ENCODE measurements at regions not wholly inside any gene's neighbourhood (a gene's known extent, or its start where the extent isn't known, plus 50 kb on each side); places are given as distances from the start of the nearest gene placed in this dataset.

GRCh38 chr18:55139836-55140235, 180.6 kb upstream of the CCDC68 start:
- Histone ChIP-seq H4K20me1 (ENCODE audit: control insufficient read depth, extremely low read depth, insufficient read depth, low read length) (no peaks in the 10 kb centered on the region), H3K4me3 (ENCODE audit: control insufficient read depth in 2 of 3, extremely low read depth in 1 of 3, insufficient read depth in 2 of 3, low read depth in 1 of 3, low read length in 3 of 3) (no peak overlapping the region), H3K9me3 (ENCODE audit: control insufficient read depth, low read depth, low read length) (no peaks in the 10 kb centered on the region), H3K4me2 (ENCODE audit: control insufficient read depth, extremely low read depth, insufficient read depth, low read depth, low read length) (no peak overlapping the region), H3K27ac (ENCODE audit: control insufficient read depth, insufficient read depth, low read length) (no peak overlapping the region), H3K79me2 (ENCODE audit: control insufficient read depth, insufficient read depth, low read length) (no peaks in the 10 kb centered on the region), H3K9ac (ENCODE audit: control insufficient read depth, extremely low read depth, insufficient read depth, low read length) (no peak overlapping the region), H3K27me3 (ENCODE audit: control insufficient read depth, extremely low read depth, insufficient read depth, low read length) (peaks cover 11% of the 10 kb centered on the region), H2AFZ (ENCODE audit: control insufficient read depth, low read length) (no peak overlapping the region), H3K36me3 (ENCODE audit: control insufficient read depth in 2 of 2, extremely low read depth in 1 of 2, insufficient read depth in 2 of 2, low read length in 2 of 2) (no peaks in the 10 kb centered on the region), H3K4me1 (ENCODE audit: control insufficient read depth, extremely low read depth, insufficient read depth, low read length) (peaks cover 4% of the 10 kb centered on the region), H3K9me1 (ENCODE audit: control insufficient read depth, extremely low read depth, insufficient read depth, low read length) (no peaks in the 10 kb centered on the region)
- dilution Hi-C loops (cut with MboI; ENCODE audit: extremely low pct_ligation_motif_present, low sequenced_read_pairs) = no loop called here
- no peak for TF ChIP-seq CTCF (optimal IDR thresholded peaks at IDR 0.05 in 1 of 3, IDR thresholded peaks at IDR 0.05 in 1 of 3, conservative IDR thresholded peaks at IDR 0.05 in 1 of 3; ENCODE audit: extremely low read depth in 1 of 3, insufficient read depth in 2 of 3, low read length in 3 of 3)
- no peak for TF ChIP-seq EZH2 (IDR thresholded peaks at IDR 0.05; ENCODE audit: low read length)
- no peak for FAIRE-seq
- DNase-seq (ENCODE audit: low read depth, low spot score) = no peak

GRCh38 chr18:55139307-55139706, 180.0 kb upstream of the CCDC68 start:
- no peak for FAIRE-seq
- no peak overlapping the region for H3K4me3 ChIP-seq (ENCODE audit: control insufficient read depth in 2 of 3, extremely low read depth in 1 of 3, insufficient read depth in 2 of 3, low read depth in 1 of 3, low read length in 3 of 3)
- H3K36me3 ChIP-seq (ENCODE audit: control insufficient read depth in 2 of 2, extremely low read depth in 1 of 2, insufficient read depth in 2 of 2, low read length in 2 of 2) = no peaks in the 10 kb centered on the region
- TF ChIP-seq EZH2 (IDR thresholded peaks at IDR 0.05; ENCODE audit: low read length) (no peak), CTCF (optimal IDR thresholded peaks at IDR 0.05 in 1 of 3, IDR thresholded peaks at IDR 0.05 in 1 of 3, conservative IDR thresholded peaks at IDR 0.05 in 1 of 3; ENCODE audit: extremely low read depth in 1 of 3, insufficient read depth in 2 of 3, low read length in 3 of 3) (no peak)
- no peaks in the 10 kb centered on the region for H3K4me1 ChIP-seq (ENCODE audit: control insufficient read depth, extremely low read depth, insufficient read depth, low read length)
- dilution Hi-C loops (cut with MboI; ENCODE audit: extremely low pct_ligation_motif_present, low sequenced_read_pairs) = no loop called here
- no peaks in the 10 kb centered on the region for H3K9me3 ChIP-seq (ENCODE audit: control insufficient read depth, low read depth, low read length)
- H2AFZ ChIP-seq (ENCODE audit: control insufficient read depth, low read length) = no peak overlapping the region
- H3K9me1 ChIP-seq (ENCODE audit: control insufficient read depth, extremely low read depth, insufficient read depth, low read length) = no peaks in the 10 kb centered on the region
- H3K9ac ChIP-seq (ENCODE audit: control insufficient read depth, extremely low read depth, insufficient read depth, low read length) = no peak overlapping the region
- DNase-seq (ENCODE audit: low read depth, low spot score) = no peak
- H3K4me2 ChIP-seq (ENCODE audit: control insufficient read depth, extremely low read depth, insufficient read depth, low read depth, low read length) = no peak overlapping the region
- H4K20me1 ChIP-seq (ENCODE audit: control insufficient read depth, extremely low read depth, insufficient read depth, low read length) = no peaks in the 10 kb centered on the region
- H3K27me3 ChIP-seq (ENCODE audit: control insufficient read depth, extremely low read depth, insufficient read depth, low read length) = peaks cover 14% of the 10 kb centered on the region
- H3K79me2 ChIP-seq (ENCODE audit: control insufficient read depth, insufficient read depth, low read length) = no peaks in the 10 kb centered on the region
- no peak overlapping the region for H3K27ac ChIP-seq (ENCODE audit: control insufficient read depth, insufficient read depth, low read length)
